GM23338 (cell line): ENCODE measurements at regions not wholly inside any gene's neighbourhood (a gene's known extent, or its start where the extent isn't known, plus 50 kb on each side); places are given as distances from the start of the nearest gene placed in this dataset.

Experiments
- ATAC-seq: fragments of 200-7000 bp; cut with Tn5 transposase; 3 replicates; pipeline ENCODE4 v1.9.1; 2020
- DNase-seq: peaks from one replicate; pipeline ENCODE4 v3.0.0-alpha.2; 2015; ENCODE audit warnings: low spot score
- H2AFZ ChIP-seq: fragments of 200-600 bp; sonication (generic); 2 replicates; pipeline ENCODE4 v1.8.0; 2016; ENCODE audit warnings: antibody characterized with exemption, mild to moderate bottlenecking, moderate library complexity
- H3F3A ChIP-seq: fragments of 200-600 bp; sonication (generic); replicated peaks from 2 replicates; pipeline ENCODE4 v1.8.0; 2017; ENCODE audit warnings: antibody characterized with exemption, mixed run types, low read depth
- H3K27ac ChIP-seq: fragments of 200-600 bp; sonication (generic); 2 replicates; pipeline ENCODE4 v1.6.1; 2016; ENCODE audit warnings: low read depth
- H3K27me3 ChIP-seq: fragments of 200-600 bp; sonication (generic); 2 replicates; pipeline ENCODE4 v1.8.0; 2016; ENCODE audit warnings: mild to moderate bottlenecking, mixed run types, moderate library complexity; ENCODE audit not compliant: insufficient read depth
- H3K36me3 ChIP-seq: fragments of 200-600 bp; sonication (generic); 2 replicates; pipeline ENCODE4 v1.8.0; 2016; ENCODE audit warnings: mild to moderate bottlenecking; ENCODE audit not compliant: insufficient read depth
- H3K4me1 ChIP-seq: fragments of 200-600 bp; sonication (generic); 2 replicates; pipeline ENCODE4 v1.8.0; 2016; ENCODE audit warnings: mild to moderate bottlenecking, moderate library complexity; ENCODE audit not compliant: insufficient read depth
- H3K4me2 ChIP-seq: fragments of 200-600 bp; sonication (generic); 2 replicates; pipeline ENCODE4 v1.7.1; 2017; ENCODE audit warnings: mixed run types
- H3K4me3 ChIP-seq: fragments of 200-600 bp; sonication (generic); 2 replicates; pipeline ENCODE4 v1.6.1; 2016; ENCODE audit warnings: mixed run types
- H3K79me2 ChIP-seq: fragments of 200-600 bp; sonication (generic); replicated peaks from 2 replicates; pipeline ENCODE4 v1.8.0; 2017; ENCODE audit warnings: mild to moderate bottlenecking; ENCODE audit not compliant: insufficient read depth
- H3K9me2 ChIP-seq: fragments of 200-600 bp; sonication (generic); 2 replicates; pipeline ENCODE4 v1.8.0; 2017; ENCODE audit not compliant: insufficient read depth
- H4K20me1 ChIP-seq: fragments of 200-600 bp; sonication (generic); replicated peaks from 2 replicates; pipeline ENCODE4 v1.8.0; 2017; ENCODE audit warnings: mild to moderate bottlenecking; ENCODE audit not compliant: insufficient read depth
- H3K27ac Mint-ChIP-seq: 2 replicates; pipeline ENCODE4 v1.8.0; 2020; ENCODE audit warnings: inconsistent platforms, mild to moderate bottlenecking, moderate library complexity, mixed read lengths
- H3K27me3 Mint-ChIP-seq: 3 replicates; pipeline ENCODE4 v1.8.0; 2022; ENCODE audit warnings: low read depth, mild to moderate bottlenecking, moderate library complexity, mixed read lengths, inconsistent platforms; ENCODE audit not compliant: insufficient read depth, poor library complexity
- H3K36me3 Mint-ChIP-seq: 3 replicates; pipeline ENCODE4 v1.8.0; 2021; ENCODE audit warnings: low read depth, mild to moderate bottlenecking, inconsistent platforms, moderate library complexity, mixed read lengths
- H3K4me1 Mint-ChIP-seq: 3 replicates; pipeline ENCODE4 v1.8.0; 2020; ENCODE audit warnings: mild to moderate bottlenecking, inconsistent platforms, mixed read lengths
- H3K4me3 Mint-ChIP-seq: 3 replicates; pipeline ENCODE4 v1.8.0; 2021; ENCODE audit warnings: moderate library complexity, mild to moderate bottlenecking, inconsistent platforms, mixed read lengths
- H3K9me3 Mint-ChIP-seq: 3 replicates; pipeline ENCODE4 v1.8.0; 2020; ENCODE audit warnings: moderate library complexity, mild to moderate bottlenecking, inconsistent platforms, mixed read lengths
- CREB1 ChIP-seq: fragments of 250-450 bp; sonication (Bioruptor Pico); IDR thresholded peaks from 2 replicates; pipeline ENCODE4 v1.5.0; 2020; ENCODE audit warnings: low read depth, mild to moderate bottlenecking, moderate library complexity
- EZH2 ChIP-seq: fragments of 200-600 bp; sonication (generic); IDR thresholded peaks from one replicate; pipeline ENCODE4 v1.8.0; 2017; ENCODE audit warnings: antibody characterized with exemption, mild to moderate bottlenecking, low read depth; ENCODE audit not compliant: unreplicated experiment
- JUNB ChIP-seq: IDR thresholded peaks from one replicate; pipeline ENCODE4 v1.6.1; 2016; ENCODE audit warnings: antibody characterized with exemption; ENCODE audit not compliant: unreplicated experiment
- POLR2AphosphoS5 ChIP-seq: IDR thresholded peaks from 2 replicates; pipeline ENCODE4 v1.6.1; 2016; ENCODE audit warnings: antibody characterized with exemption, low read depth
- STAT1 ChIP-seq: IDR thresholded peaks from one replicate; pipeline ENCODE4 v1.6.1; 2016; ENCODE audit warnings: antibody characterized with exemption; ENCODE audit not compliant: unreplicated experiment
- ZNF114 ChIP-seq: fragments of 250-450 bp; sonication (Bioruptor Pico); IDR thresholded peaks from 2 replicates; pipeline ENCODE4 v1.5.0; 2020; ENCODE audit warnings: mild to moderate bottlenecking, moderate library complexity
- ZNF331 ChIP-seq: fragments of 250-450 bp; sonication (Bioruptor Pico); IDR thresholded peaks from 2 replicates; pipeline ENCODE4 v1.5.0; 2020; ENCODE audit warnings: low read depth, mild to moderate bottlenecking, moderate library complexity
- TF ChIP-seq, protein P1 (sequence below): fragments of 250-450 bp; sonication (Bioruptor Pico); IDR thresholded peaks from 2 replicates; pipeline ENCODE4 v1.5.0; 2020; ENCODE audit warnings: mild to moderate bottlenecking, moderate library complexity
- TF ChIP-seq, protein P2 (sequence below), 2 experiments: fragments of 200-600 bp in 1 of 2; sonication (generic) in 1 of 2; conservative IDR thresholded peaks; 2 replicates each; pipeline versions ENCODE4 v1.5.1 to v1.6.1; 2016 to 2017; ENCODE audit warnings: antibody characterized with exemption in 2 of 2, low read depth in 2 of 2, mild to moderate bottlenecking in 2 of 2, moderate library complexity in 1 of 2
- TF ChIP-seq, protein P3 (sequence below): IDR thresholded peaks from one replicate; pipeline ENCODE4 v1.6.1; 2018; ENCODE audit warnings: antibody characterized with exemption; ENCODE audit not compliant: unreplicated experiment
- TF ChIP-seq, protein P4 (sequence below): IDR thresholded peaks from 2 replicates; pipeline ENCODE4 v1.6.1; 2016; ENCODE audit warnings: antibody characterized with exemption

DNA sequence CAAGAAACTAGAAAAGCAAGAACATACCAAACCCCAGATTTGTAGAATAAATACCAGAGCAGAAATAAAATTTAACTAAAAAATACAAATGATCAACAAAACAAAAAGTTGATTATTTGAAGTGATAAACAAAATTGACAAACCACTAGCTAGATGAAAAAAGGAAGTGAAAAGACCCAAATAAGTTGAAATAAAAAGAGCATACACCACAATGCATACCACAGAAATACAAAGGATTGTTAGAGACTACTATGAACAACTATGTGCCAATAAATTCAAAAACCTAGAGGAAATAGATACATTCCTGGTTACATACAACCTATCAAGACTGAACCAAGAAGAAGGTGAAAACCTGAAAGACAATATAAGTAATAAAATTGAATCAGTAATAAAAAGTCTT lies 333.4 kb downstream of the SH2D4B start (continued):
- TF ChIP-seq, protein P1, sequence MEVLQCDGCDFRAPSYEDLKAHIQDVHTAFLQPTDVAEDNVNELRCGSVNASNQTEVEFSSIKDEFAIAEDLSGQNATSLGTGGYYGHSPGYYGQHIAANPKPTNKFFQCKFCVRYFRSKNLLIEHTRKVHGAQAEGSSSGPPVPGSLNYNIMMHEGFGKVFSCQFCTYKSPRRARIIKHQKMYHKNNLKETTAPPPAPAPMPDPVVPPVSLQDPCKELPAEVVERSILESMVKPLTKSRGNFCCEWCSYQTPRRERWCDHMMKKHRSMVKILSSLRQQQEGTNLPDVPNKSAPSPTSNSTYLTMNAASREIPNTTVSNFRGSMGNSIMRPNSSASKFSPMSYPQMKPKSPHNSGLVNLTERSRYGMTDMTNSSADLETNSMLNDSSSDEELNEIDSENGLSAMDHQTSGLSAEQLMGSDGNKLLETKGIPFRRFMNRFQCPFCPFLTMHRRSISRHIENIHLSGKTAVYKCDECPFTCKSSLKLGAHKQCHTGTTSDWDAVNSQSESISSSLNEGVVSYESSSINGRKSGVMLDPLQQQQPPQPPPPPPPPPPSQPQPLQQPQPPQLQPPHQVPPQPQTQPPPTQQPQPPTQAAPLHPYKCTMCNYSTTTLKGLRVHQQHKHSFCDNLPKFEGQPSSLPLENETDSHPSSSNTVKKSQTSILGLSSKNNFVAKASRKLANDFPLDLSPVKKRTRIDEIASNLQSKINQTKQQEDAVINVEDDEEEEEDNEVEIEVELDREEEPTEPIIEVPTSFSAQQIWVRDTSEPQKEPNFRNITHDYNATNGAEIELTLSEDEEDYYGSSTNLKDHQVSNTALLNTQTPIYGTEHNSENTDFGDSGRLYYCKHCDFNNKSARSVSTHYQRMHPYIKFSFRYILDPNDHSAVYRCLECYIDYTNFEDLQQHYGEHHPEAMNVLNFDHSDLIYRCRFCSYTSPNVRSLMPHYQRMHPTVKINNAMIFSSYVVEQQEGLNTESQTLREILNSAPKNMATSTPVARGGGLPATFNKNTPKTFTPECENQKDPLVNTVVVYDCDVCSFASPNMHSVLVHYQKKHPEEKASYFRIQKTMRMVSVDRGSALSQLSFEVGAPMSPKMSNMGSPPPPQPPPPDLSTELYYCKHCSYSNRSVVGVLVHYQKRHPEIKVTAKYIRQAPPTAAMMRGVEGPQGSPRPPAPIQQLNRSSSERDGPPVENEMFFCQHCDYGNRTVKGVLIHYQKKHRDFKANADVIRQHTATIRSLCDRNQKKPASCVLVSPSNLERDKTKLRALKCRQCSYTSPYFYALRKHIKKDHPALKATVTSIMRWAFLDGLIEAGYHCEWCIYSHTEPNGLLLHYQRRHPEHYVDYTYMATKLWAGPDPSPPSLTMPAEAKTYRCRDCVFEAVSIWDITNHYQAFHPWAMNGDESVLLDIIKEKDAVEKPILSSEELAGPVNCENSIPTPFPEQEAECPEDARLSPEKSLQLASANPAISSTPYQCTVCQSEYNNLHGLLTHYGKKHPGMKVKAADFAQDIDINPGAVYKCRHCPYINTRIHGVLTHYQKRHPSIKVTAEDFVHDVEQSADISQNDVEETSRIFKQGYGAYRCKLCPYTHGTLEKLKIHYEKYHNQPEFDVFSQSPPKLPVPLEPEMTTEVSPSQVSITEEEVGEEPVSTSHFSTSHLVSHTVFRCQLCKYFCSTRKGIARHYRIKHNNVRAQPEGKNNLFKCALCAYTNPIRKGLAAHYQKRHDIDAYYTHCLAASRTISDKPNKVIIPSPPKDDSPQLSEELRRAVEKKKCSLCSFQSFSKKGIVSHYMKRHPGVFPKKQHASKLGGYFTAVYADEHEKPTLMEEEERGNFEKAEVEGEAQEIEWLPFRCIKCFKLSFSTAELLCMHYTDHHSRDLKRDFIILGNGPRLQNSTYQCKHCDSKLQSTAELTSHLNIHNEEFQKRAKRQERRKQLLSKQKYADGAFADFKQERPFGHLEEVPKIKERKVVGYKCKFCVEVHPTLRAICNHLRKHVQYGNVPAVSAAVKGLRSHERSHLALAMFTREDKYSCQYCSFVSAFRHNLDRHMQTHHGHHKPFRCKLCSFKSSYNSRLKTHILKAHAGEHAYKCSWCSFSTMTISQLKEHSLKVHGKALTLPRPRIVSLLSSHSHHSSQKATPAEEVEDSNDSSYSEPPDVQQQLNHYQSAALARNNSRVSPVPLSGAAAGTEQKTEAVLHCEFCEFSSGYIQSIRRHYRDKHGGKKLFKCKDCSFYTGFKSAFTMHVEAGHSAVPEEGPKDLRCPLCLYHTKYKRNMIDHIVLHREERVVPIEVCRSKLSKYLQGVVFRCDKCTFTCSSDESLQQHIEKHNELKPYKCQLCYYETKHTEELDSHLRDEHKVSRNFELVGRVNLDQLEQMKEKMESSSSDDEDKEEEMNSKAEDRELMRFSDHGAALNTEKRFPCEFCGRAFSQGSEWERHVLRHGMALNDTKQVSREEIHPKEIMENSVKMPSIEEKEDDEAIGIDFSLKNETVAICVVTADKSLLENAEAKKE (CRISPR knock-in tag), result no peak
- no peak for TF ChIP-seq EZH2

DNA sequence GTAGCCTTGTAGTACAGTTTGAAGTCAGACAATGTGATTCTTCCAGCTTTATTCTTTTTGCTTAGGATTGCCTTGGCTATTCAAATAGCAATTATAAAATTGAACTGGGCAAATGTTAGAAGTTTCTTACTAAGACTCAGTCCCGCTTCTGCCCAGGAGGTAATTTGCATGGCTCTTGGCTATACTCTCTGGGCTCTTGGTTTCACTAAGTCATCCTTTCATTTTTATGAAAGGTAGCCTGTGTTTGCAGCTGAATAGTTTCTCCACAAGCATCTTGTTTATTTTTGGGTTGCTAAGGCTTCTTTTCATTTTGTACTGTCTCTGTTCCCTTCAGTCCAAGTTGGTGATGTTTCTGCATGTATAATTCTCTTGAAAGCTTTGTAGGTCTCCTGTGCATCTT lies 340.6 kb downstream of the SH2D4B start:
- Mint-ChIP-seq H3K36me3 (peaks cover 21% of the 10 kb centered on the region), H3K4me1 (no peaks in the 10 kb centered on the region; the same call in 2 of the 3 replicates), H3K9me3 (peaks cover 24% of the 10 kb centered on the region), H3K4me3 (no peak overlapping the region), H3K27me3 (peaks cover 3% of the 10 kb centered on the region), H3K27ac (no peak overlapping the region)
- Histone ChIP-seq H4K20me1 (no peaks in the 10 kb centered on the region), H2AFZ (no peak overlapping the region), H3K9me2 (no peaks in the 10 kb centered on the region), H3F3A (no peaks in the 10 kb centered on the region), H3K4me2 (no peak overlapping the region), H3K36me3 (no peaks in the 10 kb centered on the region), H3K79me2 (no peaks in the 10 kb centered on the region), H3K4me3 (no peak overlapping the region), H3K27ac (no peak overlapping the region), H3K27me3 (no peaks in the 10 kb centered on the region), H3K4me1 (no peaks in the 10 kb centered on the region)
- ATAC-seq (no peak), DNase-seq (no peak)
- TF ChIP-seq ZNF114 (CRISPR knock-in tag) (no peak), CREB1 (CRISPR knock-in tag) (no peak), JUNB (no peak), STAT1 (no peak), POLR2AphosphoS5 (no peak), ZNF331 (CRISPR knock-in tag) (no peak)
- TF ChIP-seq, protein P2, sequence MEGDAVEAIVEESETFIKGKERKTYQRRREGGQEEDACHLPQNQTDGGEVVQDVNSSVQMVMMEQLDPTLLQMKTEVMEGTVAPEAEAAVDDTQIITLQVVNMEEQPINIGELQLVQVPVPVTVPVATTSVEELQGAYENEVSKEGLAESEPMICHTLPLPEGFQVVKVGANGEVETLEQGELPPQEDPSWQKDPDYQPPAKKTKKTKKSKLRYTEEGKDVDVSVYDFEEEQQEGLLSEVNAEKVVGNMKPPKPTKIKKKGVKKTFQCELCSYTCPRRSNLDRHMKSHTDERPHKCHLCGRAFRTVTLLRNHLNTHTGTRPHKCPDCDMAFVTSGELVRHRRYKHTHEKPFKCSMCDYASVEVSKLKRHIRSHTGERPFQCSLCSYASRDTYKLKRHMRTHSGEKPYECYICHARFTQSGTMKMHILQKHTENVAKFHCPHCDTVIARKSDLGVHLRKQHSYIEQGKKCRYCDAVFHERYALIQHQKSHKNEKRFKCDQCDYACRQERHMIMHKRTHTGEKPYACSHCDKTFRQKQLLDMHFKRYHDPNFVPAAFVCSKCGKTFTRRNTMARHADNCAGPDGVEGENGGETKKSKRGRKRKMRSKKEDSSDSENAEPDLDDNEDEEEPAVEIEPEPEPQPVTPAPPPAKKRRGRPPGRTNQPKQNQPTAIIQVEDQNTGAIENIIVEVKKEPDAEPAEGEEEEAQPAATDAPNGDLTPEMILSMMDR (conservative IDR thresholded peaks at IDR 0.05; ENCODE audit: low read depth in 2 of 2), result no peak
- TF ChIP-seq, protein P3, sequence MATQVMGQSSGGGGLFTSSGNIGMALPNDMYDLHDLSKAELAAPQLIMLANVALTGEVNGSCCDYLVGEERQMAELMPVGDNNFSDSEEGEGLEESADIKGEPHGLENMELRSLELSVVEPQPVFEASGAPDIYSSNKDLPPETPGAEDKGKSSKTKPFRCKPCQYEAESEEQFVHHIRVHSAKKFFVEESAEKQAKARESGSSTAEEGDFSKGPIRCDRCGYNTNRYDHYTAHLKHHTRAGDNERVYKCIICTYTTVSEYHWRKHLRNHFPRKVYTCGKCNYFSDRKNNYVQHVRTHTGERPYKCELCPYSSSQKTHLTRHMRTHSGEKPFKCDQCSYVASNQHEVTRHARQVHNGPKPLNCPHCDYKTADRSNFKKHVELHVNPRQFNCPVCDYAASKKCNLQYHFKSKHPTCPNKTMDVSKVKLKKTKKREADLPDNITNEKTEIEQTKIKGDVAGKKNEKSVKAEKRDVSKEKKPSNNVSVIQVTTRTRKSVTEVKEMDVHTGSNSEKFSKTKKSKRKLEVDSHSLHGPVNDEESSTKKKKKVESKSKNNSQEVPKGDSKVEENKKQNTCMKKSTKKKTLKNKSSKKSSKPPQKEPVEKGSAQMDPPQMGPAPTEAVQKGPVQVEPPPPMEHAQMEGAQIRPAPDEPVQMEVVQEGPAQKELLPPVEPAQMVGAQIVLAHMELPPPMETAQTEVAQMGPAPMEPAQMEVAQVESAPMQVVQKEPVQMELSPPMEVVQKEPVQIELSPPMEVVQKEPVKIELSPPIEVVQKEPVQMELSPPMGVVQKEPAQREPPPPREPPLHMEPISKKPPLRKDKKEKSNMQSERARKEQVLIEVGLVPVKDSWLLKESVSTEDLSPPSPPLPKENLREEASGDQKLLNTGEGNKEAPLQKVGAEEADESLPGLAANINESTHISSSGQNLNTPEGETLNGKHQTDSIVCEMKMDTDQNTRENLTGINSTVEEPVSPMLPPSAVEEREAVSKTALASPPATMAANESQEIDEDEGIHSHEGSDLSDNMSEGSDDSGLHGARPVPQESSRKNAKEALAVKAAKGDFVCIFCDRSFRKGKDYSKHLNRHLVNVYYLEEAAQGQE, result no peak
- TF ChIP-seq, protein P4, sequence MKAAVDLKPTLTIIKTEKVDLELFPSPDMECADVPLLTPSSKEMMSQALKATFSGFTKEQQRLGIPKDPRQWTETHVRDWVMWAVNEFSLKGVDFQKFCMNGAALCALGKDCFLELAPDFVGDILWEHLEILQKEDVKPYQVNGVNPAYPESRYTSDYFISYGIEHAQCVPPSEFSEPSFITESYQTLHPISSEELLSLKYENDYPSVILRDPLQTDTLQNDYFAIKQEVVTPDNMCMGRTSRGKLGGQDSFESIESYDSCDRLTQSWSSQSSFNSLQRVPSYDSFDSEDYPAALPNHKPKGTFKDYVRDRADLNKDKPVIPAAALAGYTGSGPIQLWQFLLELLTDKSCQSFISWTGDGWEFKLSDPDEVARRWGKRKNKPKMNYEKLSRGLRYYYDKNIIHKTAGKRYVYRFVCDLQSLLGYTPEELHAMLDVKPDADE, result no peak
